Gastrocnemius medialis (tissue), 4 donors: ENCODE measurements at regions not wholly inside any gene's neighbourhood (a gene's known extent, or its start where the extent isn't known, plus 50 kb on each side); places are given as distances from the start of the nearest gene placed in this dataset.

Experiments
- ATAC-seq, 2 donors: fragments of 150-250 bp; one replicate each; pipeline ENCODE4 v1.9.1; 2016
- DNase-seq, 2 donors: peaks; one replicate each; pipeline ENCODE4 v3.0.0-alpha.2; 2019
- H3K27ac ChIP-seq, 4 donors: fragments of 200-600 bp; sonication (generic); 1 replicate in 1 of 4; 2 replicates in 3 of 4; pipeline ENCODE4 v1.5.1; 2016 to 2018; ENCODE audit warnings: mild to moderate bottlenecking in 2 of 4, moderate library complexity in 1 of 4
- H3K27me3 ChIP-seq, 3 donors: fragments of 200-600 bp; sonication (generic) in 2 of 3; 1 replicate in 1 of 3; 2 replicates in 2 of 3; pipeline versions ENCODE4 v1.5.1 to v1.6.0; 2016 to 2019; ENCODE audit warnings: mild to moderate bottlenecking in 1 of 3, moderate library complexity in 1 of 3
- H3K36me3 ChIP-seq, 2 donors: fragments of 200-600 bp; sonication (generic) in 1 of 2; one replicate each; pipeline ENCODE4 v1.5.1; 2017 to 2018
- H3K4me1 ChIP-seq, 2 donors: fragments of 200-600 bp; sonication (generic) in 1 of 2; one replicate each; pipeline ENCODE4 v1.5.1; 2016 to 2017; ENCODE audit warnings: mild to moderate bottlenecking in 2 of 2
- H3K4me3 ChIP-seq, 4 donors: fragments of 200-600 bp; sonication (generic) in 3 of 4; 1 replicate in 1 of 4; 2 replicates in 3 of 4; pipeline ENCODE4 v1.5.1; 2016 to 2019; ENCODE audit warnings: mild to moderate bottlenecking in 2 of 4
- H3K9me3 ChIP-seq, 3 donors: fragments of 200-600 bp; sonication (generic) in 2 of 3; 1 replicate in 1 of 3; 2 replicates in 2 of 3; pipeline ENCODE4 v1.5.1; 2016 to 2019
- CTCF ChIP-seq, 5 experiments: fragments of 450-650 bp in 3 of 5; fragments of 200-600 bp in 2 of 5; sonication (generic) in 2 of 5; IDR thresholded peaks in 4 of 5; conservative IDR thresholded peaks in 1 of 5; 1 replicate in 4 of 5; 2 replicates in 1 of 5; pipeline ENCODE4 v1.5.1; 2016 to 2019; ENCODE audit warnings: antibody characterized with exemption in 5 of 5, mild to moderate bottlenecking in 3 of 5, moderate library complexity in 3 of 5
- POLR2A ChIP-seq, 2 donors: fragments of 450-650 bp; IDR thresholded peaks; one replicate each; pipeline ENCODE4 v1.6.1; 2017; ENCODE audit warnings: antibody characterized with exemption in 2 of 2, mild to moderate bottlenecking in 2 of 2, moderate library complexity in 2 of 2
- in situ Hi-C, 4 donors: fragments of 200-750 bp; cut with MboI; loops; one replicate each; pipeline versions ENCODE4 v1.15.0 to v1.8.0; 2017; ENCODE audit warnings: low sequenced_read_pairs in 4 of 4
- intact Hi-C: fragments of 100-400 bp; cut with DNase I; formaldehyde crosslinking; loops from one replicate; pipeline ENCODE4 v1.15.1; 2023; ENCODE audit warnings: low total_unique reads

- Histone ChIP-seq H3K9me3 (no peaks in the 10 kb centered on the region), H3K27me3 (no peaks in the 10 kb centered on the region), H3K27ac (no peak overlapping the region), H3K4me1 (no peaks in the 10 kb centered on the region), H3K36me3 (no peaks in the 10 kb centered on the region), H3K4me3 (no peak overlapping the region)
- DNase-seq, result no peak
- in situ Hi-C loops (no loop called here), intact Hi-C loops (no loop called here)
- TF ChIP-seq POLR2A (IDR thresholded peaks at IDR 0.05) (no peak), CTCF (IDR thresholded peaks at IDR 0.05 in 4 of 5, conservative IDR thresholded peaks at IDR 0.05 in 1 of 5) (no peak)
- ATAC-seq, result no peak
Measured at GRCh38 chr20:47879771-47880170, 94.5 kb upstream of the SULF2 start.

GRCh38 chr20:47878601-47879027, 93.3 kb upstream of the SULF2 start:
- no peaks in the 10 kb centered on the region for H3K27me3 ChIP-seq
- no peak overlapping the region for H3K27ac ChIP-seq
- TF ChIP-seq POLR2A (IDR thresholded peaks at IDR 0.05), result no peak
- no peak for TF ChIP-seq CTCF (IDR thresholded peaks at IDR 0.05 in 4 of 5, conservative IDR thresholded peaks at IDR 0.05 in 1 of 5)
- no peaks in the 10 kb centered on the region for H3K36me3 ChIP-seq
- no peak for ATAC-seq
- H3K4me3 ChIP-seq, result no peak overlapping the region
- in situ Hi-C loops, result no loop called here
- intact Hi-C loops, result no loop called here
- H3K4me1 ChIP-seq, result no peaks in the 10 kb centered on the region
- DNase-seq, result no peak
- no peaks in the 10 kb centered on the region for H3K9me3 ChIP-seq

GRCh38 chr20:47876311-47877088, 91.2 kb upstream of the SULF2 start:
- Histone ChIP-seq H3K9me3 (no peaks in the 10 kb centered on the region), H3K27ac (no peak overlapping the region), H3K27me3 (no peaks in the 10 kb centered on the region), H3K4me1 (no peaks in the 10 kb centered on the region), H3K36me3 (no peaks in the 10 kb centered on the region), H3K4me3 (no peak overlapping the region)
- in situ Hi-C loops, result no loop called here
- no peak for TF ChIP-seq POLR2A (IDR thresholded peaks at IDR 0.05)
- TF ChIP-seq CTCF (IDR thresholded peaks at IDR 0.05 in 4 of 5, conservative IDR thresholded peaks at IDR 0.05 in 1 of 5), result no peak
- intact Hi-C loops, result no loop called here
- ATAC-seq, result no peak
- DNase-seq, result no peak

GRCh38 chr20:47875297-47876025, 90.2 kb upstream of the SULF2 start:
- no peak for ATAC-seq
- no peak overlapping the region for H3K27ac ChIP-seq
- in situ Hi-C loops (no loop called here), intact Hi-C loops (no loop called here)
- H3K9me3 ChIP-seq, result no peaks in the 10 kb centered on the region
- H3K4me1 ChIP-seq, result no peaks in the 10 kb centered on the region
- no peak for DNase-seq
- no peaks in the 10 kb centered on the region for H3K36me3 ChIP-seq
- H3K4me3 ChIP-seq, result no peak overlapping the region
- no peaks in the 10 kb centered on the region for H3K27me3 ChIP-seq
- no peak for TF ChIP-seq POLR2A (IDR thresholded peaks at IDR 0.05)
- TF ChIP-seq CTCF (IDR thresholded peaks at IDR 0.05 in 4 of 5, conservative IDR thresholded peaks at IDR 0.05 in 1 of 5), result no peak
